Choroid plexus epithelial cell (primary cell): ENCODE measurements at regions not wholly inside any gene's neighbourhood (a gene's known extent, or its start where the extent isn't known, plus 50 kb on each side); places are given as distances from the start of the nearest gene placed in this dataset.
A peak's percentile ranks its signal among the peaks of the same experiment; 100 is the strongest.

Experiments used
- DNase-seq: peaks from one replicate; pipeline ENCODE4 v3.0.0-alpha.2; 2010; ENCODE audit warnings: low read depth
- H3K4me3 ChIP-seq: 2 replicates; pipeline ENCODE4 v1.5.1; 2011; ENCODE audit warnings: low read depth, mild to moderate bottlenecking, control low read depth, low read length, moderate library complexity
- CTCF ChIP-seq: conservative IDR thresholded peaks from 2 replicates; pipeline ENCODE4 v1.5.1; 2011; ENCODE audit warnings: low read depth, mild to moderate bottlenecking, control low read depth, inconsistent platforms, low read length, moderate library complexity

- no peak for DNase-seq
- H3K4me3 ChIP-seq = no peak overlapping the region
- no peak for TF ChIP-seq CTCF
Observed at GRCh38 chr2:121041516-121041915, 243.5 kb downstream of the TFCP2L1 start.

- no peak overlapping the region for H3K4me3 ChIP-seq
- TF ChIP-seq CTCF = no peak
- DNase-seq = no peak
Observed at GRCh38 chr2:121043061-121043826, 241.8 kb downstream of the TFCP2L1 start.

- DNase-seq = no peak
- peak; percentile 19 for TF ChIP-seq CTCF
- no peak overlapping the region for H3K4me3 ChIP-seq
Observed at GRCh38 chr2:121043827-121044222, 241.2 kb downstream of the TFCP2L1 start.

GRCh38 chr2:121044412-121044811 is 240.6 kb downstream of the TFCP2L1 start:
- peak; percentile 10 for DNase-seq
- TF ChIP-seq CTCF = peak; percentile 36

DNA sequence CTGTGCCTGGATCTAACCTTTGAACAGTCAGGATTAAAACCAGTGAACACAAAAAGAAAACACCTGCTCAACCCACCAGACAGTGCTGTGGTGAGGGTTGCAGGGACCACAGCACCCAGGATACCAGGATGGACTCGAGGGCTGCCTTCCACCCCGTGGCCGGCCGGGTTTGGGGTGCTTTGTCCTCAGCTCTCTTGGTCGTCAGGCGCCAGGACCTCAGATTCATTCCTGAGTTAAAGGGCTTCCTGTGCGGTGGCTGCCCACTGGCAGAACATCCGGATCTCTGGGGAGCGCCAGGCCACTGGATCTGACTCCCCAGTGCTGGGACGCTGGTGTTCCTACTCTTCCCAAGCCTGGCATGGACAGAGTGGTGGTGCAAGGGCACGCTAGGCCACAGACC is 239.8 kb downstream of the TFCP2L1 start:
- no peak for TF ChIP-seq CTCF
- DNase-seq = no peak
- H3K4me3 ChIP-seq = no peak overlapping the region

More at GRCh38 chr2:121044412-121044811, 240.6 kb downstream of the TFCP2L1 start:
- no peak overlapping the region for H3K4me3 ChIP-seq

DNA sequence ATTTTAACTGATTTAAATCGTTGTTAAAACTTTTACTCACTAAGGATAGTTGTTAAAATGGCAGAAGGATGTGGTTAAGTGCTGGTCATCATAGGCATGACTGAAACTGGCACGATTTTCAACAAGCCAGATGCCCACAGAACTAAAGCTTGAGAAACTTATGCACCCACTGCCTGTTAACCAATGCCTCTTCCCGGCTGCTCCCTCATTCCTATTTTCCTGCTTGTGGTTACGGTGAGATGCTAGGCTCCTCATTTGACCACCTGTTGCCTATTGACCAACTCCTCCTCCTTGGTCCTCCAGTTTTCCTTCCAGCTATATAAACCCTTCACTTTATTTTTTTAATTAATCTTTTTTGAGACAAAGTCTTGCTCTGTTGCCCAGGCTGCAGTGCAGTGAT is 238.7 kb downstream of the TFCP2L1 start:
- TF ChIP-seq CTCF = no peak
- no peak overlapping the region for H3K4me3 ChIP-seq
- DNase-seq = no peak

GRCh38 chr2:121047383-121047782 is 237.6 kb downstream of the TFCP2L1 start:
- TF ChIP-seq CTCF = no peak
- no peak overlapping the region for H3K4me3 ChIP-seq
- no peak for DNase-seq
